ENCODE measurements at regions not wholly inside any gene's neighbourhood (a gene's known extent, or its start where the extent isn't known, plus 50 kb on each side); places are given as distances from the start of the nearest gene placed in this dataset.

- H3K27me3 ChIP-seq (ENCODE audit: insufficient read depth, low read depth) = no peaks in the 10 kb centered on the region
- no peaks in the 10 kb centered on the region for H3K36me3 ChIP-seq (ENCODE audit: insufficient read depth)
- no peak overlapping the region for H3K4me3 ChIP-seq (IDR thresholded peaks at IDR 0.05; ENCODE audit: insufficient read depth, low read depth, low read length)
- no peak overlapping the region for H3K9ac ChIP-seq
- no peaks in the 10 kb centered on the region for H3K79me2 ChIP-seq (ENCODE audit: insufficient read depth, low read depth)
- H4K20me1 ChIP-seq (ENCODE audit: insufficient read depth) = no peaks in the 10 kb centered on the region
- no peak overlapping the region for H3K27ac ChIP-seq
- TF ChIP-seq CTCF (conservative IDR thresholded peaks at IDR 0.05; ENCODE audit: low read depth, low read length) = no peak
- H2AFZ ChIP-seq (ENCODE audit: low read depth) = no peak overlapping the region
- no peaks in the 10 kb centered on the region for H3K4me1 ChIP-seq (ENCODE audit: low read depth, poor library complexity, severe bottlenecking)
- H3K4me2 ChIP-seq = no peak overlapping the region
Observed at GRCh38 chr2:8212239-8212638, 469.6 kb upstream of the ID2 start.

- H3K4me3 ChIP-seq (IDR thresholded peaks at IDR 0.05; ENCODE audit: insufficient read depth, low read depth, low read length) = no peak overlapping the region
- no peaks in the 10 kb centered on the region for H4K20me1 ChIP-seq (ENCODE audit: insufficient read depth)
Observed at GRCh38 chr2:8214036-8214615, 467.7 kb upstream of the ID2 start.

GRCh38 chr2:8215159-8215863 is 466.5 kb upstream of the ID2 start:
- H3K27me3 ChIP-seq (ENCODE audit: insufficient read depth, low read depth) = no peaks in the 10 kb centered on the region
- no peaks in the 10 kb centered on the region for H3K79me2 ChIP-seq (ENCODE audit: insufficient read depth, low read depth)
- H2AFZ ChIP-seq (ENCODE audit: low read depth) = no peak overlapping the region
- no peaks in the 10 kb centered on the region for H4K20me1 ChIP-seq (ENCODE audit: insufficient read depth)
- no peak overlapping the region for H3K27ac ChIP-seq
- H3K4me1 ChIP-seq (ENCODE audit: low read depth, poor library complexity, severe bottlenecking) = no peaks in the 10 kb centered on the region
- no peak overlapping the region for H3K9ac ChIP-seq
- H3K4me2 ChIP-seq = no peak overlapping the region
- no peak overlapping the region for H3K4me3 ChIP-seq (IDR thresholded peaks at IDR 0.05; ENCODE audit: insufficient read depth, low read depth, low read length)
- no peak for TF ChIP-seq CTCF (conservative IDR thresholded peaks at IDR 0.05; ENCODE audit: low read depth, low read length)
- no peaks in the 10 kb centered on the region for H3K36me3 ChIP-seq (ENCODE audit: insufficient read depth)

More at GRCh38 chr2:8214036-8214615, 467.7 kb upstream of the ID2 start:
- no peak overlapping the region for H2AFZ ChIP-seq (ENCODE audit: low read depth)
- no peak overlapping the region for H3K4me2 ChIP-seq
- H3K27ac ChIP-seq = no peak overlapping the region
- H3K4me1 ChIP-seq (ENCODE audit: low read depth, poor library complexity, severe bottlenecking) = no peaks in the 10 kb centered on the region
- H3K79me2 ChIP-seq (ENCODE audit: insufficient read depth, low read depth) = no peaks in the 10 kb centered on the region
- no peak for TF ChIP-seq CTCF (conservative IDR thresholded peaks at IDR 0.05; ENCODE audit: low read depth, low read length)
- no peaks in the 10 kb centered on the region for H3K27me3 ChIP-seq (ENCODE audit: insufficient read depth, low read depth)
- no peaks in the 10 kb centered on the region for H3K36me3 ChIP-seq (ENCODE audit: insufficient read depth)
- no peak overlapping the region for H3K9ac ChIP-seq

- H3K4me1 ChIP-seq (ENCODE audit: low read depth, poor library complexity, severe bottlenecking) = no peaks in the 10 kb centered on the region
- H4K20me1 ChIP-seq (ENCODE audit: insufficient read depth) = no peaks in the 10 kb centered on the region
- no peaks in the 10 kb centered on the region for H3K79me2 ChIP-seq (ENCODE audit: insufficient read depth, low read depth)
- no peak for TF ChIP-seq CTCF (conservative IDR thresholded peaks at IDR 0.05; ENCODE audit: low read depth, low read length)
- no peak overlapping the region for H3K27ac ChIP-seq
- H3K4me2 ChIP-seq = no peak overlapping the region
- H3K4me3 ChIP-seq (IDR thresholded peaks at IDR 0.05; ENCODE audit: insufficient read depth, low read depth, low read length) = no peak overlapping the region
- H3K36me3 ChIP-seq (ENCODE audit: insufficient read depth) = no peaks in the 10 kb centered on the region
- no peak overlapping the region for H2AFZ ChIP-seq (ENCODE audit: low read depth)
- no peaks in the 10 kb centered on the region for H3K27me3 ChIP-seq (ENCODE audit: insufficient read depth, low read depth)
- no peak overlapping the region for H3K9ac ChIP-seq
Observed at GRCh38 chr2:8215982-8216381, 465.9 kb upstream of the ID2 start.

Data from KMS-11 (cell line).